Spleen (tissue), 11 donors: ENCODE measurements at regions not wholly inside any gene's neighbourhood (a gene's known extent, or its start where the extent isn't known, plus 50 kb on each side); places are given as distances from the start of the nearest gene placed in this dataset.
"Not testable (repeated sequence)": the region's sequence is repeated elsewhere in the genome, so short reads cannot be mapped to it uniquely, and the experiment has no call there.

Experiments
- DNase-seq: peaks from one replicate; pipeline ENCODE4 v3.0.0-alpha.2; 2020
- H3K27ac ChIP-seq, 8 donors: fragments of 200-600 bp; sonication (generic) in 7 of 8; 1 replicate in 4 of 8; 2 replicates in 4 of 8; pipeline versions ENCODE4 v1.5.0 to v1.8.0; 2016 to 2021; ENCODE audit warnings: inconsistent platforms in 4 of 8, mild to moderate bottlenecking in 4 of 8, moderate library complexity in 1 of 8
- H3K27me3 ChIP-seq, 7 donors: fragments of 200-600 bp; sonication (generic) in 6 of 7; replicated peaks in 1 of 7; 1 replicate in 4 of 7; 2 replicates in 3 of 7; pipeline versions ENCODE4 v1.5.0 to v1.8.0; 2016 to 2021; ENCODE audit warnings: inconsistent platforms in 3 of 7, mild to moderate bottlenecking in 1 of 7
- H3K36me3 ChIP-seq, 6 donors: fragments of 200-600 bp; sonication (generic) in 5 of 6; 1 replicate in 4 of 6; 2 replicates in 2 of 6; pipeline versions ENCODE4 v1.5.0 to v1.8.0; 2016 to 2021; ENCODE audit warnings: inconsistent platforms in 2 of 6
- H3K4me1 ChIP-seq, 6 donors: fragments of 200-600 bp; sonication (generic) in 5 of 6; 1 replicate in 3 of 6; 2 replicates in 3 of 6; pipeline versions ENCODE4 v1.5.0 to v1.8.0; 2016 to 2021; ENCODE audit warnings: inconsistent platforms in 3 of 6
- H3K4me3 ChIP-seq, 8 donors: fragments of 200-600 bp; sonication (generic) in 7 of 8; 1 replicate in 4 of 8; 2 replicates in 4 of 8; pipeline versions ENCODE4 v1.5.0 to v1.8.0; 2016 to 2021; ENCODE audit warnings: inconsistent platforms in 4 of 8, mild to moderate bottlenecking in 4 of 8, moderate library complexity in 2 of 8
- H3K9me3 ChIP-seq, 8 donors: fragments of 200-600 bp; sonication (generic) in 7 of 8; 1 replicate in 4 of 8; 2 replicates in 4 of 8; pipeline versions ENCODE4 v1.5.0 to v1.8.0; 2016 to 2021; ENCODE audit warnings: inconsistent platforms in 4 of 8
- CTCF ChIP-seq, 11 experiments: fragments of 200-600 bp in 7 of 11; fragments of 450-650 bp in 4 of 11; sonication (generic) in 4 of 11; IDR thresholded peaks in 8 of 11; conservative IDR thresholded peaks in 3 of 11; 1 replicate in 7 of 11; 2 replicates in 4 of 11; pipeline versions ENCODE4 v1.4.0 to v1.8.0; 2016 to 2021; ENCODE audit warnings: antibody characterized with exemption in 11 of 11, inconsistent platforms in 4 of 11, mild to moderate bottlenecking in 1 of 11
- POLR2A ChIP-seq, 3 donors: fragments of 450-650 bp; IDR thresholded peaks; one replicate each; pipeline ENCODE4 v1.5.1; 2017; ENCODE audit warnings: antibody characterized with exemption in 3 of 3, mild to moderate bottlenecking in 1 of 3
- POLR2AphosphoS5 ChIP-seq, 3 donors: sonication (generic); formaldehyde crosslinking; IDR thresholded peaks; one replicate each; pipeline ENCODE4 v1.5.1; 2017; ENCODE audit warnings: antibody characterized with exemption in 3 of 3
- WGBS, 5 donors: extraction: QIAGEN DNeasy Blood & Tissue Kit in 3 of 5; methylation state at CpG; one replicate each; pipeline versions ENCODE4 v1.1.5 to v1.1.7; 2013 to 2018; 5-methylcytosine and 5-hydroxymethylcytosine counted together
- intact Hi-C: fragments of 100-400 bp; cut with DNase I; formaldehyde crosslinking; loops from one replicate; pipeline ENCODE4 v1.15.0; 2023; ENCODE audit warnings: low total_unique reads
- donor health status: healthy with polysubstance abuse.
- donor health status: DM: no; HTN: no; CAD: no; lungs with moderate emphysema.
- donor health status: DM: no; HTN: no; CAD: no.
- donor health status: Bipolar disorder and iron deficiency.
- donor health status: healthy.
- donor health status: DM: no; HTN: no; CAD: no.
- donor health status: DM: yes; HTN: yes; CAD: no.

- no peaks in the 10 kb centered on the region for H3K9me3 ChIP-seq
- DNase-seq, result peak; percentile 87
- WGBS, 5 donors, result 41 to 70% (median 58%) methylated on average over 6 to 9 of the region's 9 CpGs
- peak overlapping the region in 5 of 8 donors; percentile 21 to 83 (median 53) for H3K4me3 ChIP-seq
- intact Hi-C loops, result no loop called here
- peaks cover 0 to 58% (median 9%) of the 10 kb centered on the region in 6 donors for H3K36me3 ChIP-seq
- peak overlapping the region; percentile 13 to 93 (median 78) for H3K27ac ChIP-seq
- peaks cover 0 to 11% (median 0%) of the 10 kb centered on the region in 7 donors for H3K27me3 ChIP-seq
- TF ChIP-seq CTCF (IDR thresholded peaks at IDR 0.05 in 8 of 11, conservative IDR thresholded peaks at IDR 0.05 in 3 of 11), result no peak
- peak in 2 of 3 donors; percentile 40 to 68 for TF ChIP-seq POLR2AphosphoS5 (IDR thresholded peaks at IDR 0.05)
- peak in 1 of 3 donors; percentile 2 for TF ChIP-seq POLR2A (IDR thresholded peaks at IDR 0.05)
- peaks cover 0 to 38% (median 14%) of the 10 kb centered on the region in 6 donors for H3K4me1 ChIP-seq
These were observed 331.7 kb downstream of the TMEM121 start for GRCh38 chr14:105857826-105858675.

- DNase-seq, result no peak
- TF ChIP-seq POLR2AphosphoS5 (IDR thresholded peaks at IDR 0.05), result peak in 2 of 3 donors; percentile 1 to 9
- TF ChIP-seq CTCF (IDR thresholded peaks at IDR 0.05 in 8 of 11, conservative IDR thresholded peaks at IDR 0.05 in 3 of 11), result no peak
- Histone ChIP-seq H3K36me3 (peaks cover 0 to 52% (median 7%) of the 10 kb centered on the region in 6 donors), H3K9me3 (no peaks in the 10 kb centered on the region), H3K27me3 (peaks cover 0 to 17% (median 0%) of the 10 kb centered on the region in 7 donors), H3K27ac (peak overlapping the region; percentile 13 to 93 (median 78)), H3K4me1 (peaks cover 0 to 38% (median 14%) of the 10 kb centered on the region in 6 donors), H3K4me3 (peak overlapping the region in 5 of 8 donors; percentile 21 to 83 (median 53))
- intact Hi-C loops, result no loop called here
- WGBS, 5 donors, result 57 to 83% (median 63%) methylated on average over 1 to 4 of the region's 4 CpGs
These were observed 332.3 kb downstream of the TMEM121 start for GRCh38 chr14:105858676-105859025.

DNA sequence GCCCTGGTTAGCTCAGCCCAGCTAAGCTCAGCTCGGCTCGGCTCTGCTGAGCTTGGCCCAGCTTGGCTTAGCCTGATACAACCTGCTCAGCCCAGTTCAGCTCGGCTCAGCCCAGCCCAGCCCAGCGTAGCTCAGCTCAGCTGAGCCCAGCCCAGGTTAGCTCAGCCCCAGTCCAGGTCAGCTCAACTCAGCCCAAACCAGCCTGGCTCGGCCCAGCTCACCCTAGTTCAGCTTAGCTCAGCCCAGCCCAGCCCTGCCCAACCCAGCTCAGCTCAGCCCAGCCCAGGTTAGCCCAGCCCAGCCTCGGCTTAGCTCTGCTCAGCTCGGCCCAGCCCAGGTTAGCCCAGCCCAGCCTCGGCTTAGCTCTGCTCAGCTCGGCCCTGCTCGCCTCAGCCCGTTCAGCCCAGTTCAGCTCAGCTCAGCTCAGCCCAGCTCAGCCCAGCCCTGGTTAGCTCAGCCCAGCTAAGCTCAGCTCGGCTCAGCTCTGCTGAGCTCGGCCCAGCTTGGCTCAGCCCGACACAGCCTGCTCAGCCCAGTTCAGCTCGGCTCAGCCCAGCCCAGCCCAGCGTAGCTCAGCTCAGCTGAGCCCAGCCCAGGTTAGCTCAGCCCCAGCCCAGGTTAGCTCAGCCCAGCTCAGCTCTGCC lies 332.8 kb downstream of the TMEM121 start:
- H3K27ac ChIP-seq, result peak overlapping the region; percentile 42 to 93 (median 78)
- peak overlapping the region in 5 of 8 donors; percentile 21 to 83 (median 53) for H3K4me3 ChIP-seq
- 47 to 65% (median 64%) methylated on average over 6 to 16 of the region's 16 CpGs for WGBS, 5 donors
- TF ChIP-seq POLR2AphosphoS5 (IDR thresholded peaks at IDR 0.05), result peak in 1 of 3 donors; percentile 53
- peaks cover 0 to 47% (median 7%) of the 10 kb centered on the region in 6 donors for H3K36me3 ChIP-seq
- DNase-seq, result peak; percentile 75
- H3K27me3 ChIP-seq, result peaks cover 0 to 22% (median 0%) of the 10 kb centered on the region in 7 donors
- H3K9me3 ChIP-seq, intact Hi-C loops: not testable (repeated sequence)
- peaks cover 0 to 33% (median 14%) of the 10 kb centered on the region in 6 donors for H3K4me1 ChIP-seq

DNA sequence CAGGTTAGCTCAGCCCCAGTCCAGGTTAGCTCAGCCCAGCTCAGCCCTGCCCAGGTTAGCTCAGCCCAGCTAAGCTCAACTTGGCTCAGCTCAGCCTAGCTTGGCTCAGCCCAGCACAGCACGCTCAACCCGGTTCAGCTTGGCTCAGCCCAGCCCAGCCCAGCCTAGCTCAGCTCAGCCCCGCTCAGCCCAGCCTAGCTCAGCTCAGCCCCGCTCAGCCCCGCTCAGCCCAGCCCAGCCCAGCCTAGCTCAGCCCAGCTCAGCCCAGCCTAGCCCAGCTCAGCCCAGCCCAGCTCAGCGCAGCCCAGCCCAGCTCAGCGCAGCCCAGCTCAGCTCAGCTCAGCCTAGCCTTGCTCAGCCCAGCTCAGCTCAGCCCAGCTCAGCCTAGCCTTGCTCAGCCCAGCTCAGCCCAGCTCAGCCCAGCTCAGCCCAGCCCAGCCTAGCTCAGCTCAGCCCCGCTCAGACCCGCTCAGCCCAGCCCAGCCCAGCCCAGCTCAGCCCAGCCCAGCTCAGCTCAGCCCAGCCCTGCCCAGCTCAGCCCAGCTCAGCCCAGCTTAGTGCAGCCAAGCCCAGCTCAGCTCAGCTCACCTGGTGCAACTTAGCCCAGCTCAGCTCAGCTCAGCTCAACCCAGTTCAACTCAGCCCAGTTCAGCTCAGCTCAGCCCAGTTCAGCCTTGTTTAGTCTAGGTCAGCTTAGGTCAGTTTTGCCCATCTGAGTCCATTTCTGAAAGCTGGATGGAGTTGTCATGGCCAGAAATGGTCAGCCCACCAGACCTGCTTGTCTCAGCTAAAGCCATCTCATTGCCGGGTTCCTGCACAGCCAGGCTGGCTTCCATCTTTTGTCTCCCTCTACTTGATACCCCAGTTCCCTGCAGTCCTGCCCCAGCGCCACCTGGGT lies 333.6 kb downstream of the TMEM121 start:
- peaks cover 0 to 27% (median 12%) of the 10 kb centered on the region in 6 donors for H3K4me1 ChIP-seq
- DNase-seq, result peak; percentile 84
- 45 to 69% (median 58%) methylated on average over 8 to 11 of the region's 11 CpGs for WGBS, 5 donors
- intact Hi-C loops, result no loop called here
- H3K9me3 ChIP-seq, result no peaks in the 10 kb centered on the region
- peak overlapping the region; percentile 37 to 83 (median 46) for H3K4me3 ChIP-seq
- peaks cover 0 to 30% (median 0%) of the 10 kb centered on the region in 7 donors for H3K27me3 ChIP-seq
- peak overlapping the region; percentile 42 to 93 (median 88) for H3K27ac ChIP-seq
- TF ChIP-seq POLR2AphosphoS5 (IDR thresholded peaks at IDR 0.05), result peak; percentile 17 to 79 (median 63)
- no peak for TF ChIP-seq POLR2A (IDR thresholded peaks at IDR 0.05)
- peaks cover 0 to 39% (median 5%) of the 10 kb centered on the region in 6 donors for H3K36me3 ChIP-seq
